ENCODE measurements at regions not wholly inside any gene's neighbourhood (a gene's known extent, or its start where the extent isn't known, plus 50 kb on each side); places are given as distances from the start of the nearest gene placed in this dataset.
"Not testable (repeated sequence)": the region's sequence is repeated elsewhere in the genome, so short reads cannot be mapped to it uniquely, and the experiment has no call there.

- H3K27me3 Mint-ChIP-seq, result no peaks in the 10 kb centered on the region
- DNase-seq (ENCODE audit: low spot score in 2 of 2), result no peak
- ATAC-seq (ENCODE audit: low read depth), result no peak
- H3K27ac Mint-ChIP-seq, result no peak overlapping the region
- no peaks in the 10 kb centered on the region for H3K36me3 Mint-ChIP-seq
- H3K9me3 Mint-ChIP-seq, result peaks cover 5% of the 10 kb centered on the region
- no peak overlapping the region for H3K4me3 Mint-ChIP-seq
- H3K4me1 Mint-ChIP-seq, result no peaks in the 10 kb centered on the region
Measured at GRCh38 chr5:97575322-97575721, 392.3 kb upstream of the RIOK2 start.

- Mint-ChIP-seq H3K4me3 (no peak overlapping the region), H3K36me3 (no peaks in the 10 kb centered on the region), H3K27ac (no peak overlapping the region), H3K27me3 (no peaks in the 10 kb centered on the region), H3K4me1 (no peaks in the 10 kb centered on the region), H3K9me3 (peaks cover 2% of the 10 kb centered on the region)
- no peak for DNase-seq (ENCODE audit: low spot score in 2 of 2)
- ATAC-seq (ENCODE audit: low read depth), result no peak
Measured at GRCh38 chr5:97576956-97577355, 393.9 kb upstream of the RIOK2 start.

- not testable (repeated sequence) for H3K9me3 Mint-ChIP-seq; H3K27ac Mint-ChIP-seq; DNase-seq (ENCODE audit: low spot score in 2 of 2); H3K4me1 Mint-ChIP-seq; H3K27me3 Mint-ChIP-seq; H3K4me3 Mint-ChIP-seq; ATAC-seq (ENCODE audit: low read depth); H3K36me3 Mint-ChIP-seq
Measured at GRCh38 chr5:97579977-97580376, 396.9 kb upstream of the RIOK2 start.

GRCh38 chr5:97580746-97581145, 397.7 kb upstream of the RIOK2 start:
- H3K27ac Mint-ChIP-seq, result no peak overlapping the region
- ATAC-seq (ENCODE audit: low read depth) (no peak), DNase-seq (ENCODE audit: low spot score in 2 of 2) (no peak)
- no peaks in the 10 kb centered on the region for H3K4me1 Mint-ChIP-seq
- peaks cover 2% of the 10 kb centered on the region for H3K9me3 Mint-ChIP-seq
- H3K27me3 Mint-ChIP-seq, result no peaks in the 10 kb centered on the region
- H3K36me3 Mint-ChIP-seq, result no peaks in the 10 kb centered on the region
- H3K4me3 Mint-ChIP-seq, result no peak overlapping the region

- H3K36me3 Mint-ChIP-seq, result no peaks in the 10 kb centered on the region
- no peak overlapping the region for H3K4me3 Mint-ChIP-seq
- peaks cover 5% of the 10 kb centered on the region for H3K9me3 Mint-ChIP-seq
- H3K27ac Mint-ChIP-seq, result no peak overlapping the region
- no peaks in the 10 kb centered on the region for H3K4me1 Mint-ChIP-seq
- H3K27me3 Mint-ChIP-seq, result no peaks in the 10 kb centered on the region
- DNase-seq (ENCODE audit: low spot score in 2 of 2) (no peak), ATAC-seq (ENCODE audit: low read depth) (no peak)
Measured at GRCh38 chr5:97591781-97592180, 408.7 kb upstream of the RIOK2 start.

GRCh38 chr5:97600486-97600885, 417.4 kb upstream of the RIOK2 start:
- ATAC-seq (ENCODE audit: low read depth), result no peak
- Mint-ChIP-seq H3K27ac (no peak overlapping the region), H3K9me3 (peaks cover 15% of the 10 kb centered on the region), H3K4me3 (no peak overlapping the region), H3K4me1 (no peaks in the 10 kb centered on the region), H3K27me3 (no peaks in the 10 kb centered on the region), H3K36me3 (peaks cover 4% of the 10 kb centered on the region)
- DNase-seq (ENCODE audit: low spot score in 2 of 2), result no peak

GRCh38 chr5:97601651-97602050, 418.6 kb upstream of the RIOK2 start:
- H3K4me1 Mint-ChIP-seq, result no peaks in the 10 kb centered on the region
- DNase-seq (ENCODE audit: low spot score in 2 of 2) (no peak), ATAC-seq (ENCODE audit: low read depth) (no peak)
- no peak overlapping the region for H3K4me3 Mint-ChIP-seq
- no peaks in the 10 kb centered on the region for H3K27me3 Mint-ChIP-seq
- H3K9me3 Mint-ChIP-seq, result peaks cover 12% of the 10 kb centered on the region
- H3K36me3 Mint-ChIP-seq, result peaks cover 4% of the 10 kb centered on the region
- no peak overlapping the region for H3K27ac Mint-ChIP-seq

GRCh38 chr5:97606531-97606930, 423.5 kb upstream of the RIOK2 start:
- H3K27me3 Mint-ChIP-seq, result no peaks in the 10 kb centered on the region
- H3K4me3 Mint-ChIP-seq, result no peak overlapping the region
- H3K36me3 Mint-ChIP-seq, result peaks cover 2% of the 10 kb centered on the region
- peaks cover 2% of the 10 kb centered on the region for H3K9me3 Mint-ChIP-seq
- DNase-seq (ENCODE audit: low spot score in 2 of 2) (no peak), ATAC-seq (ENCODE audit: low read depth) (no peak)
- H3K27ac Mint-ChIP-seq, result no peak overlapping the region
- no peaks in the 10 kb centered on the region for H3K4me1 Mint-ChIP-seq

GRCh38 chr5:97608501-97608900, 425.5 kb upstream of the RIOK2 start:
- no peaks in the 10 kb centered on the region for H3K4me1 Mint-ChIP-seq
- ATAC-seq (ENCODE audit: low read depth) (no peak), DNase-seq (ENCODE audit: low spot score in 2 of 2) (no peak)
- H3K27me3 Mint-ChIP-seq, result no peaks in the 10 kb centered on the region
- no peak overlapping the region for H3K27ac Mint-ChIP-seq
- no peaks in the 10 kb centered on the region for H3K9me3 Mint-ChIP-seq
- no peak overlapping the region for H3K4me3 Mint-ChIP-seq
- no peaks in the 10 kb centered on the region for H3K36me3 Mint-ChIP-seq

GRCh38 chr5:97618721-97619120, 435.7 kb upstream of the RIOK2 start:
- Mint-ChIP-seq H3K4me1 (no peaks in the 10 kb centered on the region), H3K4me3 (no peak overlapping the region), H3K27me3 (no peaks in the 10 kb centered on the region), H3K36me3 (no peaks in the 10 kb centered on the region), H3K27ac (no peak overlapping the region), H3K9me3 (peaks cover 7% of the 10 kb centered on the region)
- ATAC-seq (ENCODE audit: low read depth) (no peak), DNase-seq (ENCODE audit: low spot score in 2 of 2) (no peak)

GRCh38 chr5:97623441-97623840, 440.4 kb upstream of the RIOK2 start:
- Mint-ChIP-seq H3K4me1 (no peaks in the 10 kb centered on the region), H3K27ac (no peak overlapping the region), H3K27me3 (no peaks in the 10 kb centered on the region), H3K4me3 (no peak overlapping the region), H3K9me3 (peaks cover 7% of the 10 kb centered on the region), H3K36me3 (no peaks in the 10 kb centered on the region)
- ATAC-seq (ENCODE audit: low read depth), result no peak
- no peak for DNase-seq (ENCODE audit: low spot score in 2 of 2)

- ATAC-seq (ENCODE audit: low read depth) (no peak), DNase-seq (ENCODE audit: low spot score in 2 of 2) (no peak)
- Mint-ChIP-seq H3K27ac (no peak overlapping the region), H3K4me3 (no peak overlapping the region), H3K4me1 (no peaks in the 10 kb centered on the region), H3K27me3 (no peaks in the 10 kb centered on the region), H3K36me3 (no peaks in the 10 kb centered on the region), H3K9me3 (peaks cover 3% of the 10 kb centered on the region)
Measured at GRCh38 chr5:97624886-97625285, 441.8 kb upstream of the RIOK2 start.

GRCh38 chr5:97627272-97627671, 444.2 kb upstream of the RIOK2 start:
- no peak for DNase-seq (ENCODE audit: low spot score in 2 of 2)
- Mint-ChIP-seq H3K4me1 (no peaks in the 10 kb centered on the region), H3K36me3 (no peaks in the 10 kb centered on the region), H3K4me3 (no peak overlapping the region), H3K27me3 (no peaks in the 10 kb centered on the region), H3K27ac (no peak overlapping the region), H3K9me3 (peaks cover 4% of the 10 kb centered on the region)
- no peak for ATAC-seq (ENCODE audit: low read depth)

GRCh38 chr5:97628031-97628430, 445.0 kb upstream of the RIOK2 start:
- no peak for ATAC-seq (ENCODE audit: low read depth)
- H3K36me3 Mint-ChIP-seq, result no peaks in the 10 kb centered on the region
- H3K27ac Mint-ChIP-seq, result no peak overlapping the region
- no peaks in the 10 kb centered on the region for H3K4me1 Mint-ChIP-seq
- peaks cover 4% of the 10 kb centered on the region for H3K9me3 Mint-ChIP-seq
- no peak for DNase-seq (ENCODE audit: low spot score in 2 of 2)
- H3K27me3 Mint-ChIP-seq, result no peaks in the 10 kb centered on the region
- no peak overlapping the region for H3K4me3 Mint-ChIP-seq

- peaks cover 4% of the 10 kb centered on the region for H3K9me3 Mint-ChIP-seq
- H3K27me3 Mint-ChIP-seq, result no peaks in the 10 kb centered on the region
- H3K36me3 Mint-ChIP-seq, result no peaks in the 10 kb centered on the region
- no peak overlapping the region for H3K4me3 Mint-ChIP-seq
- no peaks in the 10 kb centered on the region for H3K4me1 Mint-ChIP-seq
- no peak for DNase-seq (ENCODE audit: low spot score in 2 of 2)
- no peak overlapping the region for H3K27ac Mint-ChIP-seq
- no peak for ATAC-seq (ENCODE audit: low read depth)
Measured at GRCh38 chr5:97628807-97629206, 445.8 kb upstream of the RIOK2 start.

- Mint-ChIP-seq H3K4me1 (no peaks in the 10 kb centered on the region), H3K4me3 (no peak overlapping the region), H3K27ac (no peak overlapping the region), H3K9me3 (peaks cover 4% of the 10 kb centered on the region), H3K36me3 (no peaks in the 10 kb centered on the region), H3K27me3 (no peaks in the 10 kb centered on the region)
- no peak for DNase-seq (ENCODE audit: low spot score in 2 of 2)
- ATAC-seq (ENCODE audit: low read depth), result no peak
Measured at GRCh38 chr5:97629276-97629675, 446.2 kb upstream of the RIOK2 start.

Data from memory B cell (primary cell).